Esophagus (tissue), 2 donors: ENCODE measurements at regions not wholly inside any gene's neighbourhood (a gene's known extent, or its start where the extent isn't known, plus 50 kb on each side); places are given as distances from the start of the nearest gene placed in this dataset.

Source experiments
- H3K27ac ChIP-seq, 2 donors: one replicate each; pipeline ENCODE4 v1.5.1; 2013; ENCODE audit warnings: low read depth in 2 of 2, mild to moderate bottlenecking in 2 of 2, inconsistent platforms in 1 of 2, low read length in 1 of 2, moderate library complexity in 1 of 2
- H3K27me3 ChIP-seq, 2 donors: one replicate each; pipeline ENCODE4 v1.6.1; 2013; ENCODE audit warnings: low read length in 2 of 2, control low read depth in 1 of 2, mild to moderate bottlenecking in 1 of 2; ENCODE audit not compliant: insufficient read depth in 2 of 2, control insufficient read depth in 1 of 2
- H3K36me3 ChIP-seq, 2 donors: one replicate each; pipeline ENCODE4 v1.6.1; 2013; ENCODE audit warnings: low read length in 1 of 2; ENCODE audit not compliant: control insufficient read depth in 2 of 2, insufficient read depth in 2 of 2
- H3K4me1 ChIP-seq, 2 donors: one replicate each; pipeline ENCODE4 v1.6.1; 2013; ENCODE audit warnings: low read length in 1 of 2; ENCODE audit not compliant: control insufficient read depth in 2 of 2, insufficient read depth in 2 of 2
- H3K4me3 ChIP-seq, 2 donors: one replicate each; pipeline ENCODE4 v1.5.1; 2013; ENCODE audit warnings: low read length in 2 of 2, mild to moderate bottlenecking in 2 of 2, low read depth in 1 of 2, moderate library complexity in 1 of 2
- H3K9me3 ChIP-seq, 2 donors: one replicate each; pipeline ENCODE4 v1.6.1; 2013; ENCODE audit warnings: mild to moderate bottlenecking in 2 of 2, low read depth in 1 of 2, low read length in 1 of 2, moderate library complexity in 1 of 2; ENCODE audit not compliant: control insufficient read depth in 2 of 2, insufficient read depth in 1 of 2
- WGBS, 2 donors: extraction: QIAGEN DNeasy Blood & Tissue Kit; methylation state at CpG; one replicate each; pipeline ENCODE4 v1.1.7; 2013; 5-methylcytosine and 5-hydroxymethylcytosine counted together
- donor health status: healthy with polysubstance abuse.
- donor health status: Bipolar disorder and iron deficiency.

DNA sequence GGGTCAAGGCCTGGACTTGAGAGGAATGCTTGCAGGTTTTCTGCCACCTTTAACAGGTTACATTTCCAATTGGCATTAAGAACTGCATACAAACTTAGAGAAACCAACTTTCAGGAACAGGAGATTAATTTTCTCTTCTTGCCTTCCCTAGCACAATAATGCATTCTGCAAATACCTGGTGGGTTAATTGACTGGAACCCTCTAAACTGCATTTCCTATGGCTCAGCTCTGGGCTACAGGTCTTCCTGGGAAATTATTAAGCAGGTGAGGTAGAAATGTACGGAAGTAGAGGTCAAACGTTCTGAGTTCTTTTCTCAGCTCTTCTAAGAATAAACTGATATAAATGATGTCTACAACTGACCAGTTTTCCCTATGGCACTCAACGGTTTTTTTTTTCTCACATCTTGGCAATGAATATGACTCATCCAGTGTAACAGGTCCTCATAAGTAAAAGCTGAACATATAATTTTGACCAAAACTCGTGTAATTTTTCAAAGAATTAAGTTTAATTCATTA is 144.9 kb upstream of the PELI2 start:
- Histone ChIP-seq H3K27ac (no peak overlapping the region), H3K4me1 (no peaks in the 10 kb centered on the region), H3K9me3 (no peaks in the 10 kb centered on the region), H3K4me3 (no peak overlapping the region), H3K27me3 (no peaks in the 10 kb centered on the region), H3K36me3 (no peaks in the 10 kb centered on the region)
- 76 to 86% methylated on average over 4 of the region's 4 CpGs for WGBS, 2 donors

DNA sequence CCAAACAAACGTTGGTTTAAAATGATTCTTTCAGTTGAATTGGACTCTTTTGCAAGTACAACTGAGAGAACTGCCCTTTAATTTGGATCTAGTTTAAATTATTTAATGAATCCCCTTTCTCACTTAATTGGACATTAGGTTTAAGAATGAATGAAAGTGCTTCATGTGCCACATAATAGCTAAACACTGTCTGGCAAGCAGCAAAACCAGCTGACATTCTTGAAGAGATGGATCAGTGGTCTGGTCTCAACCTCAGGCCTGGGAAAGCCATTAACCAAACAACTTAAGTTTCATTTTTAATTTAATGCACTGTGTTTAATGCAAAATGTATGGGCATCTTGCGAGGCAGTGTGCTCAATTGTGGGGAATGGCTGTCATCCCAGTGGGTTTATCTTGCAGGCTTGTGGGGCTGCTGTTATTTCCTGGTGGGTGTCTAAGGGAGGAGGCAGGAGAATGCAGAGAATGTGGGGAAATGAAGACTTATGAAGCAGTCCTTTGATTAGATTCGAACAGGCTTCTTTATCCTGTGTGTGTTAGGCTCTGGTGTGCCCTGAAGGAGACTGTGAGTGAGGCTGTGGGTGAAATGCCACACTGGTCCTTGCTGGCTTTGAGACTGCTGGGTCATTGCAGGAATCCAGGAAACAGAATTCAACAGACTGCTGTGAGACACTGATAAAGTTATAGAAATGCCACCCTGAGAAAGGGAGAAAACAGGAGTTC is 144.1 kb upstream of the PELI2 start:
- Histone ChIP-seq H3K27ac (no peak overlapping the region), H3K4me1 (no peaks in the 10 kb centered on the region), H3K9me3 (no peaks in the 10 kb centered on the region), H3K27me3 (no peaks in the 10 kb centered on the region), H3K36me3 (no peaks in the 10 kb centered on the region), H3K4me3 (no peak overlapping the region)
- whole genome bisulfite sequencing, 2 donors = 88 to 89% methylated on average over 3 of the region's 3 CpGs

DNA sequence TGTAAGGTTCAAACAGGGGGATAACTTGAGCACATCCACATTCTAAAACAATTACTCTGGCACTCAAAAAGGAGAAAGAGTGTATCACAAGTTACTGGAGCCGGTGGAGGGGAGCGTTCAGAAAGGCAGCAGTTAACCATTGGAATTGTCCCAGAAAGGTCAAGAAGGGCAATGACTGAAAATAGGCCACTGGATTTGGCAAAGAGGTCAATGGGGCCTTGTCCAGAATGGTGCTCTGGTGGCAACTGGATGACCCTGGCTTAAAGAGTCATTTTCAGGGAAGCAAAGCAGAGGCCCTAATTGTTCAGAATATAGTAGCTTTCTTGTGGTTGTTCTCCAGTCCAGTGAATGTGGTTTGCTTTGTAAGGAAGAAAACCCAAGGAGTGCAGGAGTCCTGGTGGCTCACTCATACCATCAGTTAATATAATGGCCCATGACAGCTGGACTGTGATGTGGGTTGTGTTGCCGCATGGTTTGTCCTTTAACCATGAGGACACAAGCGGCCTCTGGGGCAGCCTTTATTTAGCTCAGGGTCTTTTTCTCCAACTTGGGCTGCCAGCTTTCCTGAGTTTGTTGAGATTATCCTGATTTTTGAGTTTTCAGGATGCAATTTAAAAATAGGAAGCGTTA is 142.8 kb upstream of the PELI2 start:
- H3K27ac ChIP-seq = no peak overlapping the region
- no peak overlapping the region for H3K4me3 ChIP-seq
- no peaks in the 10 kb centered on the region for H3K9me3 ChIP-seq
- no peaks in the 10 kb centered on the region for H3K27me3 ChIP-seq
- no peaks in the 10 kb centered on the region for H3K36me3 ChIP-seq
- WGBS, 2 donors = 94% methylated on average over 5 of the region's 5 CpGs
- no peaks in the 10 kb centered on the region for H3K4me1 ChIP-seq

DNA sequence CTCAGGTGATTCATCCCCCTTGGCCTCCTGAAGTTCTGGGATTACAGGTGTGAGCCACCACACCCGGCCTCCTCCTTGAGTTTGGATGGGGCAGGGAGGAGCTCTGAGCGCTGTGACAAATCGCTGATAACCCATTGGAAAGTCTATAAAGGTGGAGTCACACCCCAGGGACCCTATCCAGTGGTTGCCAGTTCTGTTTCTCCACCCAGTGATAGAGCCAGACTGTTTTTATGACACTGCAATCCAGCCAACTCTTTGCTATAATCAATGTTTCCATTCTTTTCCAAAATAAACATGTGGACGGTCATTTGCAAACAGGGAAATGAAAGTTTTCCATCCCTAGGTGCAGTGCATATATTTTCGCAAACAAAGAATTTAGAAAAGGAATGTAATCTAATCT is 142.0 kb upstream of the PELI2 start:
- WGBS, 2 donors = 59 to 74% methylated on average over 5 of the region's 5 CpGs
- H3K9me3 ChIP-seq = no peaks in the 10 kb centered on the region
- no peaks in the 10 kb centered on the region for H3K27me3 ChIP-seq
- H3K4me1 ChIP-seq = no peaks in the 10 kb centered on the region
- H3K4me3 ChIP-seq = no peak overlapping the region
- no peak overlapping the region for H3K27ac ChIP-seq
- H3K36me3 ChIP-seq = no peaks in the 10 kb centered on the region

DNA sequence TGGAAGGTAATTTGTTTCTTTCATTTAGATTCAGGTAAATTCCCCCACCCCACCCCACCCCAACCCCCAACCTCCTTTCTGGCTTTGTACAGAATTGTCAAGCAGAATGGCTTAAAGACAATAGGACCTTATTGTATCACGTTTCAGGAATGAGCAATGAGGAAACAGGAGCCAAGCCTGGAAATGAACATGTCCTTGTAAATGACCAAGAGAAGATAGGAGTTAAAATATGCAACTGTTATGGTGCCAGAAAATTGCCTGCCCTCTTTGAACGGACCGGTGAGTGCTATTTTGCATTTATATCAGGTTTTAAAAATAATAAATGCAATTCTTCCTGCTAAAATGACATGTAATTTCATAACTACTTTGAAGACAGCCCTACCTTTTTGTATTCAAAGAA is 141.6 kb upstream of the PELI2 start:
- WGBS, 2 donors = 32 to 44% methylated on average over 3 of the region's 3 CpGs
- no peaks in the 10 kb centered on the region for H3K36me3 ChIP-seq
- H3K27ac ChIP-seq = no peak overlapping the region
- H3K4me3 ChIP-seq = no peak overlapping the region
- H3K9me3 ChIP-seq = no peaks in the 10 kb centered on the region
- no peaks in the 10 kb centered on the region for H3K4me1 ChIP-seq
- no peaks in the 10 kb centered on the region for H3K27me3 ChIP-seq

DNA sequence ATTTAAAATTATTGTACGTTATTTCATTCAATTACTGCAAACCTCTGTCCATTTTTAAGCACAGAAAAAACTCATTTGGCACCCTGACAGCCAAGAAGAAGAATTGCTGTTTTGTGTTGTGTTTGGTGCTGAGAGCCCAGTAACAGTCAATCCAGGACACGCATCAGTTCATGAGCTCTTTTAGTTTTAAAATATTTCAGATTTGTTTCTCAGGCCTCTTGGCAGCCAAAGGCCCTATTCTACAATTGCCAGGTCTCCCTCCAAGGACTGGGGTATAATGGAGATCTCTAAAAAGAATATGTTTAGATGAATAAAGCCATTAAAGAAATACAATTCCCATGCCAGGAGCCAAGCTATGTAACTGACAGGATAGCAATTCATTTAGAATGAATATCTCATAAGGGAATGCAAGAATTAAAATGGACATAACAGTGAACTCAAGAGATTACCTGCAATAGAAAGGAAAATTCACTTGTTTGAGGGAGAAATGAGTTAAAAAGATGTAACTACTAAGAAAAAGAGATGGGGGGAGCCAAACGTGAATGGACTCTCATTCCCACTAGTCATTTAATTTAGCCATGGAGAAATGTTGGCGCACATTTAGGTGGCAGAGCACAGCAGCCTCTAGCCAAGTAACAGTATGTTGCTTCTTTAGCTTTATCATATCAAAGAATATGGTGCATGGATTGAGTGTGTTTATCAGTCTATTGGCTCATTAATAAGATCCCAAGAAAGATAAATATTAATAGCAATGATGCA is 140.6 kb upstream of the PELI2 start:
- Histone ChIP-seq H3K4me3 (no peak overlapping the region), H3K27ac (no peak overlapping the region), H3K27me3 (no peaks in the 10 kb centered on the region), H3K9me3 (no peaks in the 10 kb centered on the region), H3K4me1 (no peaks in the 10 kb centered on the region), H3K36me3 (no peaks in the 10 kb centered on the region)
- 67 to 73% methylated on average over 4 of the region's 4 CpGs for WGBS, 2 donors

DNA sequence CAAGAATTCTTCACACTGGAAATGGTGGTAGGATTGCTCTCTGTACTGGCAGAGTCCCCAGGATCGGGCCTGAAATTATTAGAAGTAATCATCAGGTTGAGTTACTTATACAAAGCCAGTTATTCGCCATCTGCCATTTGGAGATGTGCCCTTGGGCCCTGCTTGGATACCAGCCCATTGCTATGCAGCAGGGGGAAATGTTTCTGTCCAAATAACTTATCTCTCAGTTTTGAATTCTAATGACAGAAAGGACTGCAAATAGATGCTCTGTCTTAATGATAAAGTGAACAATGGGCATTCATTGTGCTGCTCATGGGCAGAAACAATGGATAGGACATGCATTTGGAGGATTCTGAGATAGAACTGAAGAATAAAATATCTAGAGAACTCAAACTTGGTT is 139.1 kb upstream of the PELI2 start:
- H3K9me3 ChIP-seq = no peaks in the 10 kb centered on the region
- H3K27me3 ChIP-seq = no peaks in the 10 kb centered on the region
- H3K36me3 ChIP-seq = no peaks in the 10 kb centered on the region
- 53 to 71% methylated on average over 2 of the region's 2 CpGs for WGBS, 2 donors
- H3K4me1 ChIP-seq = no peaks in the 10 kb centered on the region
- H3K27ac ChIP-seq = no peak overlapping the region
- H3K4me3 ChIP-seq = no peak overlapping the region

DNA sequence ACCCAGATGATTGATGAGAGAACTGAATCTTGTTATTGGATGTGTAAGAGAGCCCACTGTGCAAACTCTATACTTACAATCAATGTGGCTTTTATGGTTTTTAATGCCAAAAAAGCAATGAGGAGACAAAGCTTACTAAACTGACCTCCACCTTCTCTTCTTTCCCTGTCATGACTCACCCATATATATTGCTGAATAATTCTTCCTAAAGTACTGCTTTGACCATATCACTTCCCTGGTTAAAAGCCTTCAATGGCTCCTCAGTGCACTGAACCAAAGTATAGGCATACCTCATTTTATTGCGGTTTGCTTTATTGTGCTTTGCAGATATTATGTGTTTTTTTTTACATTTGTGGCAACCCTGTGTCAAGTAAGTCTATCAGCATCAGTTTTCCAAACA is 138.4 kb upstream of the PELI2 start:
- H3K27me3 ChIP-seq = no peaks in the 10 kb centered on the region
- no peaks in the 10 kb centered on the region for H3K4me1 ChIP-seq
- H3K27ac ChIP-seq = no peak overlapping the region
- H3K36me3 ChIP-seq = no peaks in the 10 kb centered on the region
- WGBS, 2 donors = 100% methylated on average over 1 of the region's 1 CpG
- H3K4me3 ChIP-seq = no peak overlapping the region
- no peaks in the 10 kb centered on the region for H3K9me3 ChIP-seq

DNA sequence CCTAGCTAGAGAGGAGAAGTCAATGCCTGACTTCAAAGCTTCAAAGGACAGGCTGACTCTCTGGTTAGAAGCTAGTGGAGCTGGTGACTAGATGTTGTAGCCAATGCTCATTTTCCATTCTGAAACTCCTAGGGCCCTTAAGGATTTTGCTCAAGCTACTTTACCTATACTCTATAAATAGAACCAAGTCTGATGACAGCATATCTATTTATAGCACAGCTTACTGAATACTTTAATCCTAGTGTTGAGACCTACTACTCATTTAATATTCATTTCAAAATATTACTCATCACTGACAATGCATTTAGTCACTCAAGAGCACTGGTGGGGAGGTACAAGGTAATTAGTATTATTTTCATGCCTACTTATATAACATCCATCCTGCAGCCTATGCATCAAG is 137.2 kb upstream of the PELI2 start:
- Histone ChIP-seq H3K27me3 (no peaks in the 10 kb centered on the region), H3K4me1 (no peaks in the 10 kb centered on the region), H3K36me3 (no peaks in the 10 kb centered on the region), H3K9me3 (no peaks in the 10 kb centered on the region), H3K4me3 (no peak overlapping the region), H3K27ac (no peak overlapping the region)
